Ishikawa (cell line): ENCODE measurements at regions not wholly inside any gene's neighbourhood (a gene's known extent, or its start where the extent isn't known, plus 50 kb on each side); places are given as distances from the start of the nearest gene placed in this dataset.

Experiments
- CEBPB ChIP-seq: IDR thresholded peaks from 2 replicates; pipeline ENCODE4 v1.6.1; 2012
- CREB1 ChIP-seq: IDR thresholded peaks from 2 replicates; pipeline ENCODE4 v1.6.1; 2012; ENCODE audit warnings: low read depth
- EGR1 ChIP-seq: IDR thresholded peaks from 2 replicates; pipeline ENCODE4 v1.6.1; 2012
- EP300 ChIP-seq: IDR thresholded peaks from 2 replicates; pipeline ENCODE4 v1.6.1; 2012; ENCODE audit warnings: borderline replicate concordance
- FOXM1 ChIP-seq: IDR thresholded peaks from 2 replicates; pipeline ENCODE4 v1.6.1; 2012; ENCODE audit warnings: low read depth, borderline replicate concordance
- MAX ChIP-seq: IDR thresholded peaks from 2 replicates; pipeline ENCODE4 v1.6.1; 2012
- NFIC ChIP-seq: IDR thresholded peaks from 2 replicates; pipeline ENCODE4 v1.6.1; 2012
- RAD21 ChIP-seq: IDR thresholded peaks from 2 replicates; pipeline ENCODE4 v1.6.1; 2012; ENCODE audit warnings: low read depth
- REST ChIP-seq: IDR thresholded peaks from 2 replicates; pipeline ENCODE4 v1.6.1; 2012; ENCODE audit warnings: low read depth, mild to moderate bottlenecking
- TAF1 ChIP-seq: IDR thresholded peaks from 2 replicates; pipeline ENCODE4 v1.6.1; 2012; ENCODE audit warnings: low read depth, mild to moderate bottlenecking
- TCF12 ChIP-seq: IDR thresholded peaks from 2 replicates; pipeline ENCODE4 v1.6.1; 2012; ENCODE audit warnings: low read depth
- TEAD4 ChIP-seq: IDR thresholded peaks from 2 replicates; pipeline ENCODE4 v1.6.1; 2012
- USF1 ChIP-seq: IDR thresholded peaks from 2 replicates; pipeline ENCODE4 v1.6.1; 2012
- YY1 ChIP-seq: IDR thresholded peaks from 2 replicates; pipeline ENCODE4 v1.6.1; 2012; ENCODE audit warnings: low read depth
- ZBTB7A ChIP-seq: IDR thresholded peaks from 2 replicates; pipeline ENCODE4 v1.6.1; 2012; ENCODE audit warnings: low read depth

GRCh38 chr15:93247466-93248121, 158.6 kb upstream of the RGMA start:
- TF ChIP-seq MAX, result no peak
- TF ChIP-seq TCF12, result no peak
- no peak for TF ChIP-seq ZBTB7A
- TF ChIP-seq CREB1, result no peak
- no peak for TF ChIP-seq RAD21
- no peak for TF ChIP-seq TEAD4
- TF ChIP-seq NFIC, result no peak
- no peak for TF ChIP-seq FOXM1
- TF ChIP-seq YY1, result no peak
- TF ChIP-seq CEBPB, result no peak
- no peak for TF ChIP-seq TAF1
- TF ChIP-seq REST, result no peak
- no peak for TF ChIP-seq EGR1
- TF ChIP-seq EP300, result no peak
- no peak for TF ChIP-seq USF1

GRCh38 chr15:93246266-93247242, 157.5 kb upstream of the RGMA start:
- TF ChIP-seq EGR1 (no peak), TCF12 (no peak), CEBPB (no peak), YY1 (no peak), CREB1 (no peak), RAD21 (no peak), TAF1 (no peak), ZBTB7A (no peak)

- TF ChIP-seq EGR1 (no peak), NFIC (no peak), YY1 (no peak), USF1 (no peak), TEAD4 (no peak), RAD21 (no peak), FOXM1 (no peak), MAX (no peak), TCF12 (no peak), CEBPB (no peak), REST (no peak), CREB1 (no peak), ZBTB7A (no peak), TAF1 (no peak), EP300 (no peak)
These were observed 156.6 kb upstream of the RGMA start for GRCh38 chr15:93245661-93246042.

- no peak for TF ChIP-seq CEBPB
- TF ChIP-seq ZBTB7A, result no peak
- no peak for TF ChIP-seq TAF1
- TF ChIP-seq USF1, result no peak
- no peak for TF ChIP-seq NFIC
- TF ChIP-seq MAX, result no peak
- TF ChIP-seq EGR1, result no peak
- TF ChIP-seq REST, result no peak
- no peak for TF ChIP-seq EP300
- TF ChIP-seq RAD21, result no peak
- TF ChIP-seq CREB1, result no peak
- no peak for TF ChIP-seq TEAD4
- no peak for TF ChIP-seq FOXM1
- TF ChIP-seq YY1, result no peak
- TF ChIP-seq TCF12, result no peak
These were observed 156.0 kb upstream of the RGMA start for GRCh38 chr15:93244696-93245660.
